H1 (cell line): ENCODE measurements at regions not wholly inside any gene's neighbourhood (a gene's known extent, or its start where the extent isn't known, plus 50 kb on each side); places are given as distances from the start of the nearest gene placed in this dataset.

Experiments used
- CTCF ChIA-PET: fragments of 300-600 bp; sonication (Branson Sonifier 250); formaldehyde crosslinking; loops from one replicate; lab custom pipeline; 2021; ENCODE audit not compliant: partially characterized antibody; lab: Charles Lee
- POLR2A ChIA-PET: fragments of 300-600 bp; sonication (Branson Sonifier 250); formaldehyde crosslinking; loops from one replicate; lab custom pipeline; 2021; ENCODE audit warnings: inconsistent platforms; ENCODE audit not compliant: partially characterized antibody; lab: Charles Lee
- DNase-seq, 2 experiments: peaks; one replicate each; pipeline versions ENCODE4 v3.0.0 to v3.0.0-alpha.2; 2010 to 2022; ENCODE audit warnings: low spot score in 2 of 2, low read depth in 1 of 2, mixed read lengths in 1 of 2
- FAIRE-seq: peaks from 2 replicates; lab custom pipeline; 2011; peaks lifted over from hg19 to GRCh38; lab: Jason Lieb, UNC
- H2AFZ ChIP-seq: 2 replicates; pipeline ENCODE4 v1.8.1; 2012; ENCODE audit warnings: low read length, inconsistent platforms
- H2AK5ac ChIP-seq: 2 replicates; pipeline ENCODE4 v1.6.1; 2013; ENCODE audit warnings: low read depth, low read length
- H2BK120ac ChIP-seq: replicated peaks from 2 replicates; pipeline ENCODE3; 2013; ENCODE audit warnings: low read depth, low read length, inconsistent platforms
- H2BK12ac ChIP-seq: 2 replicates; pipeline ENCODE4 v1.6.1; 2013; ENCODE audit warnings: low read depth, low read length
- H2BK15ac ChIP-seq: 2 replicates; pipeline ENCODE4 v1.6.1; 2013; ENCODE audit warnings: low read length
- H2BK20ac ChIP-seq: 2 replicates; pipeline ENCODE4 v1.6.1; 2013; ENCODE audit warnings: low read length
- H2BK5ac ChIP-seq: 2 replicates; pipeline ENCODE4 v1.6.1; 2013; ENCODE audit warnings: low read depth, low read length
- H3K14ac ChIP-seq: 2 replicates; pipeline ENCODE4 v1.6.1; 2013; ENCODE audit warnings: inconsistent platforms; ENCODE audit not compliant: insufficient read length
- H3K18ac ChIP-seq: 2 replicates; pipeline ENCODE4 v1.6.1; 2013; ENCODE audit warnings: low read length; ENCODE audit errors: extremely low read depth
- H3K23ac ChIP-seq: 2 replicates; pipeline ENCODE4 v1.6.1; 2013; ENCODE audit warnings: inconsistent platforms; ENCODE audit not compliant: insufficient read length
- H3K23me2 ChIP-seq: 2 replicates; pipeline ENCODE4 v1.6.1; 2013; ENCODE audit warnings: low read depth, low read length
- H3K27ac ChIP-seq: 2 replicates; pipeline ENCODE4 v1.6.1; 2011; ENCODE audit warnings: low read depth, low read length, inconsistent platforms
- H3K27me3 ChIP-seq, 4 experiments: replicated peaks in 1 of 4; 1 replicate in 1 of 4; 2 replicates in 3 of 4; pipeline versions ENCODE4 v1.6.1 to v1.8.1; 2011 to 2013; ENCODE audit warnings: low read length in 3 of 4, mild to moderate bottlenecking in 3 of 4, inconsistent platforms in 2 of 4, mixed read lengths in 2 of 4, moderate library complexity in 1 of 4; ENCODE audit not compliant: control insufficient read depth in 3 of 4, insufficient read depth in 3 of 4; ENCODE audit errors: extremely low read depth in 1 of 4
- H3K36me3 ChIP-seq, 4 experiments: 2 replicates each; pipeline versions ENCODE4 v1.6.1 to v1.8.1; 2011 to 2013; ENCODE audit warnings: mild to moderate bottlenecking in 4 of 4, low read length in 3 of 4, moderate library complexity in 2 of 4, control low read depth in 1 of 4, inconsistent platforms in 1 of 4; ENCODE audit not compliant: insufficient read depth in 4 of 4, control insufficient read depth in 2 of 4
- H3K4ac ChIP-seq: replicated peaks from 2 replicates; pipeline ENCODE3; 2013; ENCODE audit warnings: low read length, low read depth, mixed read lengths, inconsistent platforms; ENCODE audit not compliant: insufficient read length
- H3K4me1 ChIP-seq, 4 experiments: replicated peaks in 1 of 4; 1 replicate in 1 of 4; 2 replicates in 3 of 4; pipeline versions ENCODE4 v1.6.1 to v1.8.1; 2011 to 2013; ENCODE audit warnings: low read length in 3 of 4, inconsistent platforms in 2 of 4, mixed read lengths in 1 of 4; ENCODE audit not compliant: insufficient read depth in 4 of 4, control insufficient read depth in 3 of 4
- H3K4me2 ChIP-seq, 2 experiments: 2 replicates each; pipeline versions ENCODE4 v1.6.1 to v1.8.1; 2011 to 2013; ENCODE audit warnings: low read depth in 2 of 2, low read length in 2 of 2, control low read depth in 1 of 2, inconsistent platforms in 1 of 2, mild to moderate bottlenecking in 1 of 2; ENCODE audit not compliant: insufficient read depth in 1 of 2
- H3K4me3 ChIP-seq, 4 experiments: fragments of 200-600, 300-600 bp in 1 of 4; sonication (generic), shearing (Covaris generic), sonication (Bioruptor Twin) in 1 of 4; 2 replicates each; pipeline versions ENCODE4 v1.5.1 to v1.8.1; 2011 to 2016; ENCODE audit warnings: low read length in 4 of 4, low read depth in 3 of 4, control low read depth in 2 of 4, inconsistent platforms in 2 of 4, mild to moderate bottlenecking in 2 of 4, mixed read lengths in 1 of 4, moderate library complexity in 1 of 4; ENCODE audit not compliant: insufficient read depth in 2 of 4; ENCODE audit errors: extremely low read depth in 1 of 4
- H3K56ac ChIP-seq: replicated peaks from 2 replicates; pipeline ENCODE3; 2013; ENCODE audit warnings: low read depth, mild to moderate bottlenecking, mixed read lengths, low read length, inconsistent platforms; ENCODE audit not compliant: insufficient read length
- H3K79me1 ChIP-seq: 2 replicates; pipeline ENCODE4 v1.6.1; 2013; ENCODE audit warnings: low read depth, low read length, control low read depth
- H3K79me2 ChIP-seq, 2 experiments: 2 replicates each; pipeline versions ENCODE4 v1.6.1 to v1.8.1; 2012 to 2013; ENCODE audit warnings: low read length in 2 of 2, mild to moderate bottlenecking in 2 of 2, inconsistent platforms in 1 of 2; ENCODE audit not compliant: insufficient read depth in 2 of 2, control insufficient read depth in 1 of 2
- H3K9ac ChIP-seq, 4 experiments: replicated peaks in 1 of 4; 1 replicate in 1 of 4; 2 replicates in 3 of 4; pipeline versions ENCODE4 v1.6.1 to v1.8.1; 2011 to 2013; ENCODE audit warnings: low read depth in 3 of 4, low read length in 3 of 4, control low read depth in 2 of 4, mild to moderate bottlenecking in 2 of 4, moderate library complexity in 2 of 4, inconsistent platforms in 1 of 4; ENCODE audit errors: extremely low read depth in 1 of 4
- H3K9me3 ChIP-seq, 2 experiments: 2 replicates each; pipeline versions ENCODE4 v1.6.1 to v1.8.1; 2012 to 2013; ENCODE audit warnings: mild to moderate bottlenecking in 2 of 2, moderate library complexity in 2 of 2, control low read depth in 1 of 2, inconsistent platforms in 1 of 2, low read depth in 1 of 2, low read length in 1 of 2, mixed read lengths in 1 of 2; ENCODE audit not compliant: insufficient read depth in 2 of 2
- H4K20me1 ChIP-seq, 2 experiments: replicated peaks in 1 of 2; 2 replicates each; pipeline versions ENCODE3 to v1.8.1; 2011 to 2013; ENCODE audit warnings: inconsistent platforms in 2 of 2, low read length in 2 of 2, mild to moderate bottlenecking in 1 of 2; ENCODE audit not compliant: insufficient read depth in 2 of 2, control insufficient read depth in 1 of 2
- H4K5ac ChIP-seq: 2 replicates; pipeline ENCODE4 v1.6.1; 2013; ENCODE audit warnings: low read length, low read depth, mixed read lengths, inconsistent platforms; ENCODE audit not compliant: insufficient read length
- H4K8ac ChIP-seq: 2 replicates; pipeline ENCODE4 v1.8.0; 2013; ENCODE audit warnings: mild to moderate bottlenecking, moderate library complexity, low read length, inconsistent platforms; ENCODE audit not compliant: insufficient read depth; ENCODE audit errors: extremely low read depth
- H4K91ac ChIP-seq: replicated peaks from 2 replicates; pipeline ENCODE3; 2013; ENCODE audit warnings: low read length, mixed read lengths, inconsistent platforms; ENCODE audit not compliant: insufficient read length
- ASH2L ChIP-seq: fragments of 200-600, 300-600 bp; sonication (generic); IDR thresholded peaks from one replicate; pipeline ENCODE4 v1.7.1; 2017; ENCODE audit warnings: low read length
- ATF3 ChIP-seq: IDR thresholded peaks from 2 replicates; pipeline ENCODE4 v1.6.1; 2011; ENCODE audit warnings: low read depth, mild to moderate bottlenecking, low read length; ENCODE audit not compliant: insufficient read depth
- CEBPB ChIP-seq: IDR thresholded peaks from 2 replicates; pipeline ENCODE4 v1.6.1; 2012; ENCODE audit warnings: low read depth, low read length
- EZH2 ChIP-seq: fragments of 200-600 bp; sonication (generic); IDR thresholded peaks from 2 replicates; pipeline ENCODE4 v1.7.1; 2012; ENCODE audit warnings: low read depth, mild to moderate bottlenecking, moderate library complexity, low read length, inconsistent platforms; ENCODE audit not compliant: severe bottlenecking
- MAFK ChIP-seq: IDR thresholded peaks from 2 replicates; pipeline ENCODE4 v1.6.1; 2012; ENCODE audit warnings: low read depth, mild to moderate bottlenecking, improper control_type of control experiment, low read length
- PHF8 ChIP-seq: fragments of 200-600 bp; sonication (generic); conservative IDR thresholded peaks from 2 replicates; pipeline ENCODE4 v1.7.1; 2012; ENCODE audit warnings: low read depth, mild to moderate bottlenecking, inconsistent platforms, low read length, moderate library complexity
- POLR2AphosphoS5 ChIP-seq: IDR thresholded peaks from 2 replicates; pipeline ENCODE4 v1.6.1; 2011; ENCODE audit warnings: low read depth, low read length
- RBBP5 ChIP-seq: IDR thresholded peaks from 2 replicates; pipeline ENCODE4 v1.7.1; 2012; ENCODE audit warnings: low read depth, mild to moderate bottlenecking, inconsistent platforms, low read length, moderate library complexity, borderline replicate concordance
- SAP30 ChIP-seq: fragments of 300-600 bp; sonication (generic); IDR thresholded peaks from 2 replicates; pipeline ENCODE4 v1.7.1; 2012; ENCODE audit warnings: low read length, moderate library complexity, mild to moderate bottlenecking, inconsistent platforms; ENCODE audit not compliant: insufficient read depth, insufficient replicate concordance
- SRF ChIP-seq: IDR thresholded peaks from 2 replicates; pipeline ENCODE4 v1.6.1; 2011; ENCODE audit warnings: mild to moderate bottlenecking, low read depth, low read length, moderate library complexity
- TAF7 ChIP-seq: optimal IDR thresholded peaks from 2 replicates; pipeline ENCODE3; 2011; ENCODE audit warnings: low read depth, mild to moderate bottlenecking, inconsistent platforms, low read length, moderate library complexity, borderline replicate concordance
- TBP ChIP-seq: IDR thresholded peaks from 2 replicates; pipeline ENCODE4 v1.6.1; 2011; ENCODE audit warnings: low read depth, low read length, improper control_type of control experiment
- WGBS, 2 experiments: shearing (Covaris generic) in 1 of 2; methylation state at CpG; one replicate each; pipeline versions ENCODE4 v1.1.6 to v1.1.7; 2013 to 2015; ENCODE audit warnings: low lambda C conversion rate in 2 of 2, mixed read lengths in 2 of 2, inconsistent platforms in 1 of 2, low coverage in 1 of 2, missing lambda C conversion rate in 1 of 2; ENCODE audit not compliant: insufficient replicate concordance in 2 of 2, insufficient coverage in 1 of 2, insufficient read length in 1 of 2; ENCODE audit errors: extremely low coverage in 1 of 2, missing lambda C conversion rate in 1 of 2; 5-methylcytosine and 5-hydroxymethylcytosine counted together

- H3K56ac ChIP-seq, result no peak overlapping the region
- H3K9ac ChIP-seq, result no peak overlapping the region
- H3K4ac ChIP-seq, result no peak overlapping the region
- whole genome bisulfite sequencing, 2 experiments, result 90% methylated on average over 1 of the region's 1 CpG; no CpG with 5 or more reads in 1 of the 2 experiments
- no peak overlapping the region for H2AFZ ChIP-seq
- H4K5ac ChIP-seq, result no peak overlapping the region
- no peak overlapping the region for H3K23ac ChIP-seq
- no peak for DNase-seq
- CTCF ChIA-PET, result interaction anchor here (0.6 to 1.7 kb wide), 10 partner anchors 20 to 539 kb away, joined by 3 to 5 read pairs (median 3); no protein-coding TSS in a partner anchor
- H3K9me3 ChIP-seq, result peaks cover 17 to 19% of the 10 kb centered on the region in 2 experiments
- peaks cover 2 to 11% (median 3%) of the 10 kb centered on the region in 4 experiments; a peak in 5 of 7 replicates for H3K4me1 ChIP-seq
- 0 out of 2 replicates have a peak overlapping the region, but pooled peaks have one; percentile 43 for H2BK20ac ChIP-seq
- POLR2A ChIA-PET, result no interaction called here
- H3K4me3 ChIP-seq, result no peak overlapping the region
- no peak overlapping the region for H3K27ac ChIP-seq
- 0 out of 2 replicates have a peak, but pooled peaks cover 2% of the 10 kb centered on the region for H3K23me2 ChIP-seq
- H4K8ac ChIP-seq, result no peak overlapping the region
- no peaks in the 10 kb centered on the region for H3K79me1 ChIP-seq
- H2BK120ac ChIP-seq, result no peak overlapping the region
- H2BK12ac ChIP-seq, result 0 out of 2 replicates have a peak overlapping the region, but pooled peaks have one; percentile 17
- H4K20me1 ChIP-seq, result no peaks in the 10 kb centered on the region
- H3K4me2 ChIP-seq, result no peak overlapping the region
- H4K91ac ChIP-seq, result no peak overlapping the region
- no peak overlapping the region for H2BK5ac ChIP-seq
- H3K36me3 ChIP-seq, result no peaks in the 10 kb centered on the region
- no peak for FAIRE-seq
- H2AK5ac ChIP-seq, result 0 out of 2 replicates have a peak overlapping the region, but pooled peaks have one; percentile 28
- no peaks in the 10 kb centered on the region for H3K79me2 ChIP-seq
- H2BK15ac ChIP-seq, result peak overlapping the region; percentile 81; the same call in 1 of the 2 replicates
- peaks cover 0 to 6% (median under 1%) of the 10 kb centered on the region in 4 experiments; a peak in 3 of 7 replicates for H3K27me3 ChIP-seq
- H3K14ac ChIP-seq, result no peak overlapping the region
- no peak overlapping the region for H3K18ac ChIP-seq
- TF ChIP-seq RBBP5 (no peak), ATF3 (no peak), MAFK (no peak), ASH2L (no peak), SAP30 (no peak), CEBPB (no peak), SRF (no peak), EZH2 (no peak), PHF8 (no peak), TAF7 (no peak), POLR2AphosphoS5 (no peak), TBP (no peak)
These were observed 196.6 kb upstream of the KCNG1 start for GRCh38 chr20:51219544-51219943.
